ENCODE measurements at regions not wholly inside any gene's neighbourhood (a gene's known extent, or its start where the extent isn't known, plus 50 kb on each side); places are given as distances from the start of the nearest gene placed in this dataset.

GRCh38 chr17:72379516-72379915, 258.7 kb downstream of the SOX9 start:
- H2AFZ ChIP-seq (ENCODE audit: low read length) = no peak overlapping the region
- TF ChIP-seq CTCF (conservative IDR thresholded peaks at IDR 0.05; ENCODE audit: low read length) (no peak), EZH2phosphoT487 (IDR thresholded peaks at IDR 0.05; ENCODE audit: borderline replicate concordance) (no peak)
- H4K20me1 ChIP-seq (ENCODE audit: insufficient read depth, low read length, poor library complexity, severe bottlenecking) = no peaks in the 10 kb centered on the region
- no peaks in the 10 kb centered on the region for H3K27me3 ChIP-seq (ENCODE audit: insufficient read depth, low read length, poor library complexity, severe bottlenecking)
- no peaks in the 10 kb centered on the region for H3K36me3 ChIP-seq (ENCODE audit: insufficient read depth, low read length)
- no peaks in the 10 kb centered on the region for H3F3A ChIP-seq (ENCODE audit: low read depth)
- H3K4me2 ChIP-seq (ENCODE audit: low read depth, low read length, poor library complexity, severe bottlenecking) = no peak overlapping the region
- H3K4me3 ChIP-seq (ENCODE audit: low read length, poor library complexity, severe bottlenecking) = no peak overlapping the region
- H3K4me1 ChIP-seq (ENCODE audit: insufficient read depth, low read length, poor library complexity, severe bottlenecking) = no peaks in the 10 kb centered on the region
- H3K79me2 ChIP-seq (ENCODE audit: insufficient read depth, low read length) = no peaks in the 10 kb centered on the region
- H3K9me2 ChIP-seq (replicated peaks; ENCODE audit: low read depth, low read length) = no peaks in the 10 kb centered on the region
- H3K9me3 ChIP-seq (ENCODE audit: insufficient read depth, low read depth, low read length) = peaks cover 3% of the 10 kb centered on the region; the same call in 1 of the 2 replicates
- no peak overlapping the region for H3K9ac ChIP-seq (ENCODE audit: low read depth, low read length, poor library complexity, severe bottlenecking)

DNA sequence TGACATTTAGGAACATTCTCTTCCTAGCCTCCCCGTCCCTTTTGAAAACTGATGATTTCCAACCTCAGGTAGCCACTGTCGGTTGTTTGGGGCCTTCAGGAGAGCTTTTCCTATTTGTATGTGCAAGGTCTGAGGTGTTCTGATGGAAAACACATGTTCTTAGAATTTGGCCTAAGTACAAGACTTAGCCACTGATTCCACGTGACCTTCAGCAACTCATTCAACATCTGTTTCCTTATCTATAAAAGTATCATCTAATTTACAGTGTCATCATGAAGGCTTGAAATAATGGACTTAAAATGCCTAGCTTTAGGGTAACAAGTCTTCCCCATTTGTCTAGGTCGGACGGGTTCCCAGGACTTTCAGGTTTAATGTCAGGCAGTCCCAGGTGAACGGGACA, 259.3 kb downstream of the SOX9 start:
- Histone ChIP-seq H3K4me2 (ENCODE audit: low read depth, low read length, poor library complexity, severe bottlenecking) (no peak overlapping the region), H3K9me2 (replicated peaks; ENCODE audit: low read depth, low read length) (no peaks in the 10 kb centered on the region), H3K4me3 (ENCODE audit: low read length, poor library complexity, severe bottlenecking) (no peak overlapping the region), H3K79me2 (ENCODE audit: insufficient read depth, low read length) (no peaks in the 10 kb centered on the region), H4K20me1 (ENCODE audit: insufficient read depth, low read length, poor library complexity, severe bottlenecking) (no peaks in the 10 kb centered on the region), H3K9ac (ENCODE audit: low read depth, low read length, poor library complexity, severe bottlenecking) (no peak overlapping the region), H2AFZ (ENCODE audit: low read length) (no peak overlapping the region), H3K4me1 (ENCODE audit: insufficient read depth, low read length, poor library complexity, severe bottlenecking) (no peaks in the 10 kb centered on the region), H3K9me3 (ENCODE audit: insufficient read depth, low read depth, low read length) (peaks cover 3% of the 10 kb centered on the region; the same call in 1 of the 2 replicates), H3F3A (ENCODE audit: low read depth) (no peaks in the 10 kb centered on the region), H3K27me3 (ENCODE audit: insufficient read depth, low read length, poor library complexity, severe bottlenecking) (no peaks in the 10 kb centered on the region), H3K36me3 (ENCODE audit: insufficient read depth, low read length) (no peaks in the 10 kb centered on the region)
- TF ChIP-seq EZH2phosphoT487 (IDR thresholded peaks at IDR 0.05; ENCODE audit: borderline replicate concordance) = no peak
- no peak for TF ChIP-seq CTCF (conservative IDR thresholded peaks at IDR 0.05; ENCODE audit: low read length)

- Histone ChIP-seq H2AFZ (ENCODE audit: low read length) (no peak overlapping the region), H3K27me3 (ENCODE audit: insufficient read depth, low read length, poor library complexity, severe bottlenecking) (no peaks in the 10 kb centered on the region), H3K9me3 (ENCODE audit: insufficient read depth, low read depth, low read length) (peaks cover 3% of the 10 kb centered on the region; the same call in 1 of the 2 replicates), H3K79me2 (ENCODE audit: insufficient read depth, low read length) (no peaks in the 10 kb centered on the region), H4K20me1 (ENCODE audit: insufficient read depth, low read length, poor library complexity, severe bottlenecking) (no peaks in the 10 kb centered on the region), H3K9me2 (replicated peaks; ENCODE audit: low read depth, low read length) (no peaks in the 10 kb centered on the region), H3K4me2 (ENCODE audit: low read depth, low read length, poor library complexity, severe bottlenecking) (no peak overlapping the region), H3K4me1 (ENCODE audit: insufficient read depth, low read length, poor library complexity, severe bottlenecking) (no peaks in the 10 kb centered on the region), H3K4me3 (ENCODE audit: low read length, poor library complexity, severe bottlenecking) (no peak overlapping the region), H3K9ac (ENCODE audit: low read depth, low read length, poor library complexity, severe bottlenecking) (no peak overlapping the region), H3F3A (ENCODE audit: low read depth) (no peaks in the 10 kb centered on the region), H3K36me3 (ENCODE audit: insufficient read depth, low read length) (no peaks in the 10 kb centered on the region)
- TF ChIP-seq CTCF (conservative IDR thresholded peaks at IDR 0.05; ENCODE audit: low read length) (no peak), EZH2phosphoT487 (IDR thresholded peaks at IDR 0.05; ENCODE audit: borderline replicate concordance) (no peak)
Measured at GRCh38 chr17:72380737-72381136, 259.9 kb downstream of the SOX9 start.

Measured in Loucy (cell line).